ENCODE measurements at regions not wholly inside any gene's neighbourhood (a gene's known extent, or its start where the extent isn't known, plus 50 kb on each side); places are given as distances from the start of the nearest gene placed in this dataset.

DNA sequence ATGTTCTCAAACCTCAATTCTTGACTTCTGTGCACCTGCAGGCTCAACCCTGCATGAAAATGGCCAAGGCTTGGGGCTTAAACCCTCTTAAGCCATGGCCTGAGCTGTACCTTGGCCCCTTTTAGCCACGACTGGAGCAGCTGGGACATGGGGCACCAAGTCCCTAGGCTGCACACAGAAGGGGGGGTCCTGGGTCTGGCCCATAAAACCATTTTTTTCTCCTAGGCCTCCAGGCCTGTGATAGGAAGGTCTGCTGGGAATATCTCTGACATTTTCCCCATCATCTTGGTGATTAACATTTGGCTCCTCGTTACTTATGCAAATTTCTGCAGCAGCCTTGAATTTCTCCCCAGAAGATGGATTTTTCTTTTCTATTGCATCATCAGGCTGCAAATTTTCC, 119.4 kb upstream of the VGLL2 start:
- TF ChIP-seq HDAC6 (IDR thresholded peaks at IDR 0.05; ENCODE audit: unreplicated experiment), result no peak
- no peak for TF ChIP-seq ASH2L (IDR thresholded peaks at IDR 0.05; ENCODE audit: borderline replicate concordance, low read depth)
- TF ChIP-seq, protein P1, sequence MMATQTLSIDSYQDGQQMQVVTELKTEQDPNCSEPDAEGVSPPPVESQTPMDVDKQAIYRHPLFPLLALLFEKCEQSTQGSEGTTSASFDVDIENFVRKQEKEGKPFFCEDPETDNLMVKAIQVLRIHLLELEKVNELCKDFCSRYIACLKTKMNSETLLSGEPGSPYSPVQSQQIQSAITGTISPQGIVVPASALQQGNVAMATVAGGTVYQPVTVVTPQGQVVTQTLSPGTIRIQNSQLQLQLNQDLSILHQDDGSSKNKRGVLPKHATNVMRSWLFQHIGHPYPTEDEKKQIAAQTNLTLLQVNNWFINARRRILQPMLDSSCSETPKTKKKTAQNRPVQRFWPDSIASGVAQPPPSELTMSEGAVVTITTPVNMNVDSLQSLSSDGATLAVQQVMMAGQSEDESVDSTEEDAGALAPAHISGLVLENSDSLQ (IDR thresholded peaks at IDR 0.05), result no peak
- no peak for TF ChIP-seq FOXK2 (IDR thresholded peaks at IDR 0.05)
- TF ChIP-seq NR2C1 (IDR thresholded peaks at IDR 0.05), result no peak
- TF ChIP-seq, protein P2, sequence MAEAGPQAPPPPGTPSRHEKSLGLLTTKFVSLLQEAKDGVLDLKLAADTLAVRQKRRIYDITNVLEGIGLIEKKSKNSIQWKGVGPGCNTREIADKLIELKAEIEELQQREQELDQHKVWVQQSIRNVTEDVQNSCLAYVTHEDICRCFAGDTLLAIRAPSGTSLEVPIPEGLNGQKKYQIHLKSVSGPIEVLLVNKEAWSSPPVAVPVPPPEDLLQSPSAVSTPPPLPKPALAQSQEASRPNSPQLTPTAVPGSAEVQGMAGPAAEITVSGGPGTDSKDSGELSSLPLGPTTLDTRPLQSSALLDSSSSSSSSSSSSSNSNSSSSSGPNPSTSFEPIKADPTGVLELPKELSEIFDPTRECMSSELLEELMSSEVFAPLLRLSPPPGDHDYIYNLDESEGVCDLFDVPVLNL (IDR thresholded peaks at IDR 0.05; ENCODE audit: low read depth, low read length), result no peak
- TF ChIP-seq, protein P3, sequence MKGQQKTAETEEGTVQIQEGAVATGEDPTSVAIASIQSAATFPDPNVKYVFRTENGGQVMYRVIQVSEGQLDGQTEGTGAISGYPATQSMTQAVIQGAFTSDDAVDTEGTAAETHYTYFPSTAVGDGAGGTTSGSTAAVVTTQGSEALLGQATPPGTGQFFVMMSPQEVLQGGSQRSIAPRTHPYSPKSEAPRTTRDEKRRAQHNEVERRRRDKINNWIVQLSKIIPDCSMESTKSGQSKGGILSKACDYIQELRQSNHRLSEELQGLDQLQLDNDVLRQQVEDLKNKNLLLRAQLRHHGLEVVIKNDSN (IDR thresholded peaks at IDR 0.05; ENCODE audit: borderline replicate concordance, extremely low read length, insufficient read depth, low read depth, low read length), result no peak
- TF ChIP-seq SIN3A (IDR thresholded peaks at IDR 0.05; ENCODE audit: low read depth, low read length), result no peak
- no peak for TF ChIP-seq RUNX3 (IDR thresholded peaks at IDR 0.05; ENCODE audit: low read length)
- TF ChIP-seq ZZZ3 (IDR thresholded peaks at IDR 0.05; ENCODE audit: control insufficient read depth, insufficient read length, low read depth), result no peak
- no peak for TF ChIP-seq RAD51 (IDR thresholded peaks at IDR 0.05)
- no peak for TF ChIP-seq FOXM1 (IDR thresholded peaks at IDR 0.05; ENCODE audit: low read depth, low read length)
- TF ChIP-seq RCOR1 (conservative IDR thresholded peaks at IDR 0.05; ENCODE audit: low read depth, low read length), result no peak
- TF ChIP-seq, protein P4, sequence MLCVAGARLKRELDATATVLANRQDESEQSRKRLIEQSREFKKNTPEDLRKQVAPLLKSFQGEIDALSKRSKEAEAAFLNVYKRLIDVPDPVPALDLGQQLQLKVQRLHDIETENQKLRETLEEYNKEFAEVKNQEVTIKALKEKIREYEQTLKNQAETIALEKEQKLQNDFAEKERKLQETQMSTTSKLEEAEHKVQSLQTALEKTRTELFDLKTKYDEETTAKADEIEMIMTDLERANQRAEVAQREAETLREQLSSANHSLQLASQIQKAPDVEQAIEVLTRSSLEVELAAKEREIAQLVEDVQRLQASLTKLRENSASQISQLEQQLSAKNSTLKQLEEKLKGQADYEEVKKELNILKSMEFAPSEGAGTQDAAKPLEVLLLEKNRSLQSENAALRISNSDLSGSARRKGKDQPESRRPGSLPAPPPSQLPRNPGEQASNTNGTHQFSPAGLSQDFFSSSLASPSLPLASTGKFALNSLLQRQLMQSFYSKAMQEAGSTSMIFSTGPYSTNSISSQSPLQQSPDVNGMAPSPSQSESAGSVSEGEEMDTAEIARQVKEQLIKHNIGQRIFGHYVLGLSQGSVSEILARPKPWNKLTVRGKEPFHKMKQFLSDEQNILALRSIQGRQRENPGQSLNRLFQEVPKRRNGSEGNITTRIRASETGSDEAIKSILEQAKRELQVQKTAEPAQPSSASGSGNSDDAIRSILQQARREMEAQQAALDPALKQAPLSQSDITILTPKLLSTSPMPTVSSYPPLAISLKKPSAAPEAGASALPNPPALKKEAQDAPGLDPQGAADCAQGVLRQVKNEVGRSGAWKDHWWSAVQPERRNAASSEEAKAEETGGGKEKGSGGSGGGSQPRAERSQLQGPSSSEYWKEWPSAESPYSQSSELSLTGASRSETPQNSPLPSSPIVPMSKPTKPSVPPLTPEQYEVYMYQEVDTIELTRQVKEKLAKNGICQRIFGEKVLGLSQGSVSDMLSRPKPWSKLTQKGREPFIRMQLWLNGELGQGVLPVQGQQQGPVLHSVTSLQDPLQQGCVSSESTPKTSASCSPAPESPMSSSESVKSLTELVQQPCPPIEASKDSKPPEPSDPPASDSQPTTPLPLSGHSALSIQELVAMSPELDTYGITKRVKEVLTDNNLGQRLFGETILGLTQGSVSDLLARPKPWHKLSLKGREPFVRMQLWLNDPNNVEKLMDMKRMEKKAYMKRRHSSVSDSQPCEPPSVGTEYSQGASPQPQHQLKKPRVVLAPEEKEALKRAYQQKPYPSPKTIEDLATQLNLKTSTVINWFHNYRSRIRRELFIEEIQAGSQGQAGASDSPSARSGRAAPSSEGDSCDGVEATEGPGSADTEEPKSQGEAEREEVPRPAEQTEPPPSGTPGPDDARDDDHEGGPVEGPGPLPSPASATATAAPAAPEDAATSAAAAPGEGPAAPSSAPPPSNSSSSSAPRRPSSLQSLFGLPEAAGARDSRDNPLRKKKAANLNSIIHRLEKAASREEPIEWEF (IDR thresholded peaks at IDR 0.05; ENCODE audit: insufficient replicate concordance, low read depth, low read length), result no peak
- TF ChIP-seq BCL11A (IDR thresholded peaks at IDR 0.05; ENCODE audit: low read depth, low read length), result no peak
- no peak for TF ChIP-seq GATAD2B (conservative IDR thresholded peaks at IDR 0.05; ENCODE audit: low read depth)
- Histone ChIP-seq H3K4me1 (ENCODE audit: control insufficient read depth, insufficient read depth, low read length) (no peaks in the 10 kb centered on the region), H3K4me2 (ENCODE audit: control insufficient read depth, insufficient read depth) (no peak overlapping the region), H3K27ac (ENCODE audit: control insufficient read depth, insufficient read depth) (no peak overlapping the region), H4K20me1 (ENCODE audit: control insufficient read depth, insufficient read depth) (no peaks in the 10 kb centered on the region), H3K27me3 (replicated peaks in 1 of 2; ENCODE audit: control insufficient read depth in 2 of 2, insufficient read depth in 2 of 2, low read length in 1 of 2) (no peaks in the 10 kb centered on the region), H3K4me3 (no peak overlapping the region), H3K9ac (ENCODE audit: control insufficient read depth, insufficient read depth, low read length) (no peak overlapping the region), H3K9me3 (replicated peaks; ENCODE audit: control insufficient read depth, insufficient read depth, low read length) (no peaks in the 10 kb centered on the region), H2AFZ (ENCODE audit: control insufficient read depth, low read depth, low read length) (no peak overlapping the region), H3K79me2 (ENCODE audit: control insufficient read depth, insufficient read depth, low read length) (no peaks in the 10 kb centered on the region), H3K36me3 (ENCODE audit: control insufficient read depth in 2 of 2, insufficient read depth in 2 of 2, low read length in 1 of 2) (no peaks in the 10 kb centered on the region)
- ChIA-PET POLR2A (no interaction called here), CTCF (no interaction called here), SMC1A (ENCODE audit: uncharacterized antibody, unreplicated experiment) (no interaction called here), RAD21 (ENCODE audit: unreplicated experiment) (no interaction called here)
- intact Hi-C loops (cut with micrococcal nuclease; ENCODE audit: unreplicated experiment) (no loop called here), in situ Hi-C loops (cut with MboI) (no loop called here)
- ATAC-seq (no peak), DNase-seq (ENCODE audit: low read depth, low spot score) (no peak), FAIRE-seq (no peak)
- WGBS (ENCODE audit: insufficient coverage, insufficient replicate concordance, low lambda C conversion rate, missing lambda C conversion rate), result 0% methylated on average over 2 of the region's 2 CpGs
- BruUV-seq (replicated peaks), result no TSS peak
